ENCODE measurements at regions not wholly inside any gene's neighbourhood (a gene's known extent, or its start where the extent isn't known, plus 50 kb on each side); places are given as distances from the start of the nearest gene placed in this dataset.

DNA sequence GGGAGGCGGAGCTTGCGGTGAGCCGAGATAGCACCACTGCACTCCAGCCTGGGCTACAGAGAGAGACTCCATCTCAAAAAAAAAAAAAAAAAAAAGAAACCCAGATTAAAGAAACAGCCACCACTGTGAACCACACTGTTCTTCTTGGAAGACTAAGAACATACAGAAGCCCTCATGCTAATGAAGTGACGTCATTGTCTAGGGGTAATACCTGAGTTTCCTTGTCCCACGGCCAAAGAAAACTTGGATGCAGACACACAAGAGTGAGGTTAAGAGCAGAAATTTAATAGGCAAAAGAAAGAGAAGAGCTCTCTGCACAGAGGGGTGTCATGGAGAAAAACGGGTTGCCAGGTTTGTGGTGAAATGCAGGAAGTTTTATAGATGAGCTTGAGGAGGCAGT, 691.6 kb downstream of the NLGN4X start:
- H3K36me3 ChIP-seq, result no peaks in the 10 kb centered on the region
- H3K27ac ChIP-seq, result no peak overlapping the region
- H3K4me3 ChIP-seq, result no peak overlapping the region
- H3K27me3 ChIP-seq, result no peaks in the 10 kb centered on the region
- TF ChIP-seq, protein P1, sequence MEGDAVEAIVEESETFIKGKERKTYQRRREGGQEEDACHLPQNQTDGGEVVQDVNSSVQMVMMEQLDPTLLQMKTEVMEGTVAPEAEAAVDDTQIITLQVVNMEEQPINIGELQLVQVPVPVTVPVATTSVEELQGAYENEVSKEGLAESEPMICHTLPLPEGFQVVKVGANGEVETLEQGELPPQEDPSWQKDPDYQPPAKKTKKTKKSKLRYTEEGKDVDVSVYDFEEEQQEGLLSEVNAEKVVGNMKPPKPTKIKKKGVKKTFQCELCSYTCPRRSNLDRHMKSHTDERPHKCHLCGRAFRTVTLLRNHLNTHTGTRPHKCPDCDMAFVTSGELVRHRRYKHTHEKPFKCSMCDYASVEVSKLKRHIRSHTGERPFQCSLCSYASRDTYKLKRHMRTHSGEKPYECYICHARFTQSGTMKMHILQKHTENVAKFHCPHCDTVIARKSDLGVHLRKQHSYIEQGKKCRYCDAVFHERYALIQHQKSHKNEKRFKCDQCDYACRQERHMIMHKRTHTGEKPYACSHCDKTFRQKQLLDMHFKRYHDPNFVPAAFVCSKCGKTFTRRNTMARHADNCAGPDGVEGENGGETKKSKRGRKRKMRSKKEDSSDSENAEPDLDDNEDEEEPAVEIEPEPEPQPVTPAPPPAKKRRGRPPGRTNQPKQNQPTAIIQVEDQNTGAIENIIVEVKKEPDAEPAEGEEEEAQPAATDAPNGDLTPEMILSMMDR (IDR thresholded peaks at IDR 0.05; ENCODE audit: low read depth, low read length), result no peak
- DNase-seq (ENCODE audit: low read depth in 1 of 2, low spot score in 1 of 2), result no peak
- H3K4me1 ChIP-seq (ENCODE audit: low read depth), result no peaks in the 10 kb centered on the region
- no peaks in the 10 kb centered on the region for H3K9me3 ChIP-seq (ENCODE audit: low read depth)

DNA sequence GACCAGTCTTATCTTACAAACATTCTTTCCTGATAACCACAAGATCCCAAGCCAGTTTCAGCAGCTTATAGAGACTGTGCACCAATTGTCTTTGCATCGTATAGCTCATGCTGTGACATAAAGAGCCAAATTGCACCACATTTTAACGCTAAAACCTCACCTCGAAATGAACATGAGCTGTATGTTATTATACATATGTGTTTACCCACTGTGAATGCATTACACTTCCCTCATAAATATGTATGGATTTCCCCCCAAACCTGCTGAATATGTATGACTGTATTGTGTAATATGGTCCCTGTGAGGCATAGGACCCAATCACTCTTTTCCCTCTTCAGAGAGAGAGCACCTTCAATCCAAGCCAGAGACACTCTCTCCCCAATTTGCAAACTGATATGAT, 692.4 kb downstream of the NLGN4X start:
- no peak for DNase-seq (ENCODE audit: low read depth in 1 of 2, low spot score in 1 of 2)
- H3K4me1 ChIP-seq (ENCODE audit: low read depth), result no peaks in the 10 kb centered on the region

DNA sequence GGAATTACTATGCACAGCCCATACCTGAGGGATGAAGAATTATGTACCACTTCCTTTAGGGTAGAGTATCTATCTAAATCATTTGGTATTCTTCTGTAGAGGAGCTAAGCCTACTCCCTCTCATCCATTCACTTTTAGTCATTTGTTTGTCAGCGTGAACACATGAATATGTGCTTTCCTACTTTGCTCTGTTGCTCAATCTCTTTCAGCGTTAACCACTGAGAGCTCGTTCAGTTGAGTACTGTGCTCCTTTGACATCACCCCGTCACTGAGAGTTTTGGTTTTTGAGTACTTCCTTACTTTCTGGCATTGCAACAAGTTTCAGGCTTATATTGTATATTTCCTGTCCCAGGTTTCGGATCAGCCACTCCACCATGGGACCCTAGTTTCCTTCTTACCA, 700.6 kb downstream of the NLGN4X start:
- DNase-seq (ENCODE audit: low read depth in 1 of 2, low spot score in 1 of 2), result no peak
- no peaks in the 10 kb centered on the region for H3K4me1 ChIP-seq (ENCODE audit: low read depth)
- H3K9me3 ChIP-seq (ENCODE audit: low read depth), result no peaks in the 10 kb centered on the region
- H3K27me3 ChIP-seq, result no peaks in the 10 kb centered on the region
- H3K36me3 ChIP-seq, result no peaks in the 10 kb centered on the region
- TF ChIP-seq, protein P1 (IDR thresholded peaks at IDR 0.05; ENCODE audit: low read depth, low read length), result no peak
- H3K27ac ChIP-seq, result no peak overlapping the region
- no peak overlapping the region for H3K4me3 ChIP-seq

More for the DNA sequence above, 692.4 kb downstream of the NLGN4X start:
- H3K9me3 ChIP-seq (ENCODE audit: low read depth), result no peaks in the 10 kb centered on the region
- TF ChIP-seq, protein P1 (IDR thresholded peaks at IDR 0.05; ENCODE audit: low read depth, low read length), result no peak
- H3K27ac ChIP-seq, result no peak overlapping the region
- no peaks in the 10 kb centered on the region for H3K36me3 ChIP-seq
- no peaks in the 10 kb centered on the region for H3K27me3 ChIP-seq
- H3K4me3 ChIP-seq, result no peak overlapping the region

DNA sequence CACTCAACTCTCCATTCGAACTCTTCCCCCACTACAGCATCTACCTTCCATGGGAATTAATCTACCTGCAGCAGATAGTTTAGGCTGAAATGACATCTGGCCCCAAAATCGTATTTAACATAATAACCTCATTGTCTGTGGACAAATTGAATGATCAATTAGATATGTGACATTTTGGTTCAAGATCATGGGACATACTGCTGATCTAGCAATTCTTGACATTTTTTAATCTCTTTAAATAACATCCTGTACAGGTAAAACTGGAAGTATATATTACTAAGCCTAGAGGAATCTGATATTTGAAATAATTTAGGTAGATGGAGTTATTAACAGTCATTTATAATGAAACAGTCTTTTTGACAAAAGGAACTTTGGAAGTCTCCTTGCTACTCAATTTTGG, 702.5 kb downstream of the NLGN4X start:
- no peak for DNase-seq (ENCODE audit: low read depth in 1 of 2, low spot score in 1 of 2)
- no peaks in the 10 kb centered on the region for H3K9me3 ChIP-seq (ENCODE audit: low read depth)

DNA sequence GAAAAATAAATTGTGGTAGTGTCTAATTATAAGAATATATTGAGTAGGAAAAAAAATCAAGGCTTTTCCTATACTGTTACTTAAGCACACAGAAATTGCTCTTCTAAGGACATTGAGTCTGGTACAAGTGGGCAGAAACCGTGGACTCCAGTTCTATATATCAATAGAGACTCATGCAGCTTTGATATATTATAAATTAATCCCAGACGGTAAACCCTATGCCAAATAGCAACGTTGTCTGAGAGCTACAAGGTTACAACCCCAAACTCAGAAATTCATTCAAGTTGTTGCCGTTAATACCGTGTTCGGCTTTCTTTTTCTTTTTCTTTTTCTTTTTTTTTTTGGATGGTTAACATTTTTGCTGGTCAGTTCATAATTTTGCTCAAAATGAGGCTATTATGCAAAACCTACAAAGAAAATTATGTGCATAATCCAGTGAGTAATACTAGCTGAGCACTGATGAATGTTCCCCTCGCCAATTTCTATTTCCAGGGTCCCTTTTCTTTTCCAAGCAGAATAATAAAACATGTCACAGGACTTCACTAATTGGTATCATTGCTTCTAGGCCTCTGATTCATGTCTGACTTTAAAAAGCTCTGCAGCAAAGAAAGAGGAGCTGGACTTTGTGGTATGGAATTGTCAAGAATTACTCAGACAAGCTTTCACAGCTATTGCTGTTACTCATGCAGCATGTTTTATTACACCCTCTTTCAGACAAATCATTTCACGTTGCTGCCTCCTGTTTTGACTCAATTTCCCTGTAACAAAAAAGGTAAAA, 737.7 kb downstream of the NLGN4X start:
- Histone ChIP-seq H3K9me3 (ENCODE audit: low read depth) (no peaks in the 10 kb centered on the region), H3K36me3 (no peaks in the 10 kb centered on the region), H3K4me3 (no peak overlapping the region), H3K4me1 (ENCODE audit: low read depth) (no peaks in the 10 kb centered on the region), H3K27me3 (no peaks in the 10 kb centered on the region), H3K27ac (no peak overlapping the region)
- DNase-seq (ENCODE audit: low read depth in 1 of 2, low spot score in 1 of 2), result no peak
- TF ChIP-seq, protein P1 (IDR thresholded peaks at IDR 0.05; ENCODE audit: low read depth, low read length), result no peak

More for the DNA sequence above, 702.5 kb downstream of the NLGN4X start:
- Histone ChIP-seq H3K27ac (no peak overlapping the region), H3K4me3 (no peak overlapping the region), H3K27me3 (no peaks in the 10 kb centered on the region), H3K36me3 (no peaks in the 10 kb centered on the region), H3K4me1 (ENCODE audit: low read depth) (no peaks in the 10 kb centered on the region)
- TF ChIP-seq, protein P1 (IDR thresholded peaks at IDR 0.05; ENCODE audit: low read depth, low read length), result no peak

Measured in cardiac muscle cell (in vitro differentiated cells and primary cell).